NCI-H1105 (cell line): ENCODE measurements at regions not wholly inside any gene's neighbourhood (a gene's known extent, or its start where the extent isn't known, plus 50 kb on each side); places are given as distances from the start of the nearest gene placed in this dataset.
"Not testable (repeated sequence)": the region's sequence is repeated elsewhere in the genome, so short reads cannot be mapped to it uniquely, and the experiment has no call there.

ENCODE experiments used
- DNase-seq: peaks from one replicate; lab custom pipeline; 2025; lab: John Stamatoyannopoulos, UW

DNA sequence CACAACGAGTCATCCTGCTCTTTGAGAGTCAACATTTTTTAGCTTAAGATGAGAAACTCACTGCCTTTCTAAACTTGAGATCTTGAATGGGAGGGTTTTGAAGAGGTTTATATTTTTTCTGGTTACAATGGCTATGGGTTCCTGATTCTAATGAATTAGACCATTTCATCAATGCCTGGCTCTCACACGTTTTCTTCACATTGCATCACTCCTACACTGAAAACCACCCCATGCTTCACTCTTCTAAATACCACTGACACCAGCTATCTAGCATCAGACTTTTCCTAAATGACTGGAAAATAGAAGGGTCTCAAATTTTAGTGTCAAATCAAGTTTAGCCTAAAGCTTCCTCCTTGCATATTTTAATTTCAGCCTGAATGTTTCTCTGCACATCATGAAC is 606.1 kb upstream of the USP24 start:
- DNase-seq = no peak

DNA sequence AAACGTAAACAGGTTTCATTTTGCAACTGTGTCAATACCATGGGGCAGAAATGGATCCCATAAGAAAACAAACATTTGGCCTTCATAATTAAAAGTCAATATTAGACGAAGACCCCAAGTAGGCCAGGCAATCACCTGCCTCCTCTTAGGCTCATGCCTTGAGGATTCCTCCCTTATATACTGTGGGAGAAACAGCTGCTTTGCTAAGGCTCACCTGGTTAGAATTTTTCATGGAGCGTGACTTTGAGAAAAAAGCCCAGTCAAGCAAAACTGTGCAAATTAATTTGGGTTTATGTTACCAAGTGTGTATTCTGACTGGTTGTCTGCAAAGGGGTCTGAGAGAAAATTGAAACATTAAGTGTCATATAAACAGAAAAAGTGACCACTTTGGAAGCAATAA is 605.3 kb upstream of the USP24 start:
- DNase-seq = peak; percentile 91

DNA sequence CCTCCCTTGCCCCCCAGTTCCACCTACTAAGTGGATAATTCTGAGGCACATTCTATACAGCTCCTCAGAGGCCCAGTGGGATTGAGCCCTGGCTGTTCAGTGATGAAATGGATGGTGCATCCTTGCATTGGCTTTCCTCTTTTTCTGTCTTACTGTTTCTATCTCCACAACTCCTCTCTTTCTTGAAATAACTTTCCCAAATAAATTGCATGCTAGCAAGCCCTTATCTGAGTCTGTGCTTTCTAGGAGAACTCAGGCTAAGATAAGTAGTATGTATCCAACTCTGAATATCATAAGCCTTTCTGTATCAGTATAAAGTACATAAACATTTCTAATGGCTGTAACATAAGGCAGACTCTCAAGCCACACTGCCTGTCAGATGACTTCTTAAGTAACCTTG is 603.8 kb upstream of the USP24 start:
- no peak for DNase-seq

DNA sequence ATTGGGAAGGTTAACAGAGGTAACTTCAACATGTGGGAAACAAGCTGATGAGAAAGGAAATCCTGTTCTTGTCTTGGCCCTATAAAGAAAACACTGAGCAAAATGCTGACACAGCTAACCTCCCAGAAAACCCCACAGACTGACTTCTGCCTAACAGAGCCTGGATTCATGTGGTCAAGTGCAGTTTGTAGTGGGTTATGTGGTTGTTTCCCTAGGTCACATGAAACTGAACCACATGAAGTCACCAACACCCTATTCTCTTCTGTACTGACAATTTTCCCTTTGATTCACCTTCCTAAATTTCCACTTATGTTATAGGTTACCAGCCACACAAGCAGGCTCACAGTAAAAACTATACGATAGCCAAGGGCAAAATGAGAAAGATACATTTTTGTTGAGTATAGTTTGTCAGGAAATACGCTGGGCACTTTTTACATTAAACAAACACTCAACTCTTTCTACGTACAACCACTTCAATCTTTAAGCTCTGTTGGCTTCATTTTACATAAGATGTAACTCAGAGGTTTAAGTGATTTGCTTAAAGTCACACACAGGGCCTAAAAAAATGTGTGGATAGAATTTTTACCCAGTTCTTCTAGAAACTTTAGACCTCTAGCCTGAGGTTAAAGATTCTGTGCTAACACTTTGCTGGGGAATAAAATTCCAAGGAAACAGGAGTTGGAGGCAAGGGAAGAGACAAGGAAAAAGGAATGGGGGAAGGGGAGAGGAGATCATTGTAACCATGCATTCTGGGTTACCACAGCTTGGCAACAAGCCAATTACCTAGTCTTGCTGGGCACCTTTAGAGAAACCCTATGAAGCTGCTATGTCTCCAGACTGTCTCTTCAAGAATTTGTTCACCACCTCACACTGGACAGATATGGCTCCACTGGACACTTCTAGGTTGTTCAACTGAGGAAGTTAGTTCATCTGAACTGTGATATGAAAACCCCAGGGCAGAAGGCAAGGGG is 601.6 kb upstream of the USP24 start:
- no peak for DNase-seq

DNA sequence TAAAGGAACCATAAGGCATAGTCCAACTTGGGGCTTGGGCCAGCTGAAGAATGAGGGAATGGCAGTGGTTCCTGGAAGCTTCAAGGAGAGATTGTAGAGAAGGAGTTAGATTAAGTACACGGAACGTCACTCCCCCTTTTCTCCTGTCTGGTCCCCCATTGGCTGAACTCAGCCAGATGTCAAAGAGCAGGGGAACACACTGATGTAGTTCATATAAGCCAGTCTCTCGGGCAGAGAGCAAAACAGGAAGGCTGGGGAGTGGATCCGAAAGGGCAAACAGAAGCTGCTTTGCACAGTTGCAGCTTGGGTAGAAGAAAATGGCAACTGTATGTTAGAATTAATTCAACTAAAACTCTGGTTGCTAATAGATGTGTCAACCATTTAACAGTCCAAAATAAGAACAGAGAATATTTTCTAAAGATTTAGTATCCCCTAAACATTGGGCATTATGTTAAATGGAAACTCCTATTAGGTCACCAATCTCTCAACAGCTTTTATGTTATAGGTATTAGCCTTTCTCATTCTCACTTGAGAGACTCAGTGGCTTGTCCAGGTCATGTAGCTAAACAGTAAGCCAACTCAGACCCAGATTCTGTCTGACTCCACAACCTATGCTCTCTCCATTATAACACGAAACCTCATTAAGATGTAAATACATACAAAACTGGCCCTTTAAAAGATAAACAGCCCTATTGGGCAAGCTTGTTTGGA is 600.7 kb upstream of the USP24 start:
- DNase-seq = no peak

DNA sequence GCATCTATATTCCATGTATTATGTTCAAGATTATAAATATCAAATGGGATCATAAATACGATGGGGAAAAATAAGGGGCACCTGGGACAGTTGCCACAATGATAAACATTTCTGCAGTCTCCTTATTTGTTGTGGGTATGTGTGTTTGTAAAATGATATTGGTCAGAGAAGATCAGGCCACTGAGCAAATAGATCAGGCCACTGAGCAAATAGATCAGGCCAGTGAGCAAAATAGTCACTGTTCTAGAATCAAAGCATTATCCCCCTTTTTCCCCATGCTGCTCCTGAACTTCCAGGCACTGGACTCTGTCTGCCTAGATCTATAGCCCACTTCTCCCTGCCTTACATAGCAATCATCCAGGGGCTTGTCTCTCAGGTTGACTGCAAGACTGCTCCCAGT is 599.8 kb upstream of the USP24 start:
- DNase-seq = no peak

DNA sequence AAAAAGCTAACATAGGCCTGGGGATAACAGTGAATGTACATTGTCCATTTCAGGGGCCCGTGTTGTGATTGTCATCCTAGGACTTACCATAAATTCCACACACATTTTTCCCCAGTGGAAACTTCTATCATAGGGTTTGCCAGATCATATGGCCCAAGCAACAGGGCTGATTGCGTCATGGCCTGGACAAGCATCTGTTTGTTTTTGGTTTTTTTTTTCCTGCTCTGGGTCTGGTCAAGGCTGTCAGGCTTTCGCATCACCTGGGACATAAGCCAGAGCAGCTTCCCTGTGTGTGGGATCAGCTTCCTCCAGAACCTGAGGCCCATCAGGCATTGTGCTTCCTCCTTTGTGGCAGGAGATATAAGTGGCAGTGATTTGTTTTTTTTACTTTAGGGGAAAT is 598.5 kb upstream of the USP24 start:
- DNase-seq = no peak

DNA sequence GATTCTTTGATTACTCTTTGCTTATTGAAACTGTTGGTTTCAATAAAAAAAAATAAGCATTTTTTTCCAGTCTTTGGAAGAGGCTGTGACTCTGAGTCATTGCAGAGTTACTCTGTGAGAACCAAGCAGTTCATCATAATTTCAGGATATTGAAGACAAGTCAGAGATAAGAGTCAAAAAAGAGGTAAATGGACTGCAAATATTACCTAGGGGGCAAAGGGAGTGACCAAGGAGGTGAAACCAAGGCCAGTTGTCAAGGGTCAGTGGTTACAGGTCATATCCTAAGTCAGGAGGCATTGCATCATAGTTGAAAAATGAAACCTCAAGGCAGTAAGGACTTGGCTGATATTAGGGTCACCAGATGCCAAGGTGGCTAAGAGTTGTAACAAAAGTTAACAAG is 597.1 kb upstream of the USP24 start:
- DNase-seq = no peak

DNA sequence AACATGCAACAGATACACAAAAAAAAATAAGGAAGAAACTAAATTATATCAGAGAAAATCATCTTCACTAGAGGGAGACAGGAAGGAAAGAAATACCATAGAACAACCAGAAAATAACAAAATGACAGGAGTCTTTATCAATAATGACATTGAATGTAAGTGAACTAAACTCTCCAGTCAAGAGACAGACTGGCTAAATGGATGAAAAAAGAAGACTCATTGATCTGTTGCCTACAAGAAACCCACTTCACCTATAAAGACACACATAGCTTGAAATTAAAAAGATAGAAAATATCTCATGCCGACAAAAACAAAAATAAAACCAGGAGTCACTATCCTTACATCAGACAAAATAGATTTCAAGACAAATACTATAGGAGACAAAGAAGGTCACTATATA is 593.1 kb upstream of the USP24 start:
- no peak for DNase-seq

DNA sequence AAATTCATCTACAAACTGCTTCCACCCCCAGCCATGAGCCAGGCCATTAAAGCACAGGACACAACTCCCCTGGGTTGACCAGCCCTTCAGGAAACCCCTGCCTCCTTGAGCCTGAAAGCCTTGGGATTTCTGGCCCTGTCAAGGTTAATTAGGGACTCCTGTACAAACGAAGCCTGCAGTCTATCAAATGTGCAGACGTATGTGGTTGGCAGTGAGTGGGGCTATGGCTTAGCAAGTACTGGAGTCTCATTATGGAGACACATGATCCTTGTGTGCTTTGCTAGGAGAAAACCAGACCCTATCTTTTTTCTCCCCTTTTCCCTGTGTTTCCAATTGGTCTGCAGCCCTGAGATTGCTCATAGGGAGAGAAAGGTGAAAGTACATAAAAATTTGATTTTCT is 588.3 kb upstream of the USP24 start:
- no peak for DNase-seq

DNA sequence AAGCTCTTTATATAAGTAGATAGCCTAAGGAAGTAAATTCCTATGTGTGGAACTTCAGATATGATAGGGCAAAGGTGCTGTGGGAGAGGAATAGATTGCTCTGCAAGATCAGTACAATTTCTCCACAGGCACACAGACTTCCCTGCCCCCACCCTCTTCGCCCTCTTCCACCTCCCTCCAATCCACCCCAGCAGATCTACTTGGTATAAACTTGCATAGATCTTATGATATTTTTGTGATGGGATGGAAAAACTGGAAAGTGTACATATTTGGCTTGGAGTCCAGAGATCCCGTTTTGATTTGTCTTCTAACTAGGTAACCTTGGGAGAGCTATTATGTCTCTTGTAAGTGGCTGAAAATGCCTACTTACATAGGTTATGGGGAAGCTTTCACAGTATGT is 586.3 kb upstream of the USP24 start:
- DNase-seq = no peak

DNA sequence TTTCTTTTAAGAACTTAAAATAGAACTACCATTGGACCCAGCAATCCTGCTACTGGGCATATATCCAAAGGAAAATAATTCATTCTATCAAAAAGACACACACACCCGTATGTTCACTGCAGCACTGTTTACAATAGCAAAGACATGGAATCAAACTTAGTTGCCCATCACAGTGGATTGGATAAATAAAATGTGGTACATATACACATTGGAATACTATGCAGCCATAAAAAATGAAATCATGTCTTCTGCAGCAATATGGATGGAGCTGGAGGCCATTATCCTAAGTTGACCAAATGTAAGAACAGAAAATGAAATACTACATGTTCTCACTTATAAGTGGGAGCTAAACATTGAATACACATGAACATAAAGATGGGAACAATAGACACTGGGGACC is 585.3 kb upstream of the USP24 start:
- no peak for DNase-seq

DNA sequence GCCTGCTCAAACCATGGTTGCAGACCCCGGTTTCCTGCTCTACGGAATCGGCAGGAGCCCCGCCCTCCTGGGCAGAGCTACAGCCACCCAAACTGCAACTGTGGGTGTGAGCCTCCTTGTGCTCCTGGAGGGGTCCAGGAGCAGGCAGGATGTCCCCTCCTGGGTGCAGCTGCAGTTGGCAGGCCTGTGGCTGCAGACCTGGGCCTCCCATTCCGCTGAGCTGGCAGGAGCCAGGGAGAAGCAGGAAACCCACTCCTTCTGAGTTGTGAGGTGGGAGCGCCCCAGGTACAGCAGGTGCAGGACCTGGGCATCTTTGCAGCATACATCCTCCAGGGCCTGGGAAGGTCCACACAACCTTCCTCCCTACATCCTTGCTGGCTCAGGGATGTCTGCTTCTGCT is 578.7 kb upstream of the USP24 start:
- no peak for DNase-seq

DNA sequence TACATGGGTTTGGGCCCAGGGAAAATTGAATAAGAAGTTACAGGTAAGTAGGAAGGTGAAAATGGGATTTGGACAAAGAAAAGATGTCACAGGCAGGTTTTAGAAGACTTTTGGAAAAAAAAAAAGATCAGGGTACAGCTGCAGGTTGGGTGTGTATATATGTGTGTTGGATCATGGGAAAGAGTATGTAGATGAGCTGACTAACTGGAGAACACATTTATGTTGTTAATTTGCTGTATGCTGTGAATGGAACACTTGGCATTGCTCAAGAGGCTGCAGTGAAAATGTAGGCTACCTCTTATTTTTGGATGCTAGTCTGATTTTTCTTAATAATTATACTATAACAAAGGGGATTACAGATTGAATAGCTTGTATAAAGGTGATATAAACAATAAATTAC is 577.7 kb upstream of the USP24 start:
- DNase-seq = no peak

DNA sequence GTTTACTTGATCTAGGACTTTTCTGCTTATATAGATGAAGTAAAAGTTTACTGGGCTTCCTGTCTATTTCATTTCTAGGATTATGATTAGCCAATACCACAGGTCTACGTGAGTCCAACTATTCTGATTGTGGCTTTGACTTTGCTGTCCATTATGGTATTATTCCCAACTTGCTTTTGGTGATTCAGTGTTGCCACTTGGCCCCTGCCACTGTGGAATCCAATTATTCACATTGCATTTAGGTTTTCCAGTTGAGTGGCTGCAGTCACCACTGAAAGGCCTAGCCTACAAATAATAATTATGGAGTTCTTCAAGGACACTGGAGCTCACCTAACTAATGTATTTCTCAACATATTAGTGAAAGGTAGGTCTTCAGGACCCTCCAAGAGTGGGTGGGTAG is 574.3 kb upstream of the USP24 start:
- DNase-seq = no peak

DNA sequence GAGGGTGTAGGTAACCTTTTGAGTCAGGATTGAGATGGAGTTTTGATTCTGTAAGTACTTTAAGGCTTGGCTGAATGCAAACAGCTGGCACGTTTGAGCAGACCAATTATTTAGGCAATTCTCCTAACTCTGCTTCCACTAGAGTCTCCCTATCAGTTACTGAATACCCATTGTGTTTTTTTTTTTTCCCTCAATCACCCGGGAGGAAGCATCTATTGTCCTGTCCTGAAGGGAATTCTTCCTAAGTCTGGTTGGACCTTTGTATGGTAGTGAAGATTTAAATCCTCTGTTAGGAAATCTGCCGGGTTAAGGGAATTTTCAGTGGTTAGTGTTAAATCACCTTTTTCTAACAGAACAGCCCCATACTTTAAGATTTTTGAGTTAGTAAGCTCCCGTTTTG is 571.2 kb upstream of the USP24 start:
- DNase-seq = no peak

DNA sequence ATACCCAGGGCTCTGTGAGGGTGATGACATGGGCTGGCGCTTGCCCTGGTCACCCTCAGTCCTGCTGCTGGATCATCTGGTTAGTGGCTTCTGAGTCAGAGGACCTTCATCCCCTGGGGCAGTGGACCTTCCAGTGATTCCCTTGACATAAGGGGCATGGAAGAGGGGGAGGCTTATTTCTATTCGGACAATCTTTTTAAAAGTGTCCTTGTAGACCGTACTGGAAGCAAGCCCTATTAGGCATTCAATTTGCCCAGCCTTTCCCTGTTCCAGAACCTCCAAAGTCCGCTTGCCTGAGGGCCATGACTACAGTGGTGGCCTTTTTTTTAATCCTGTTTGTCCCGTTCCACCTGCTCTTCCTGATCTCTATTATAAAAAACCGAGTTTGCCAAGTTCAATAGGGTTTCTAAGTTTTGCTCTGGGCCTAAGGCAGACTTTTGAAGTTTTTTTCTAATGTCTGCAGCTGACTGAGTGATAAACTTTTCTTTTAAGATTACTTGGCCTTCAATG is 569.8 kb upstream of the USP24 start:
- DNase-seq = not testable (repeated sequence)

DNA sequence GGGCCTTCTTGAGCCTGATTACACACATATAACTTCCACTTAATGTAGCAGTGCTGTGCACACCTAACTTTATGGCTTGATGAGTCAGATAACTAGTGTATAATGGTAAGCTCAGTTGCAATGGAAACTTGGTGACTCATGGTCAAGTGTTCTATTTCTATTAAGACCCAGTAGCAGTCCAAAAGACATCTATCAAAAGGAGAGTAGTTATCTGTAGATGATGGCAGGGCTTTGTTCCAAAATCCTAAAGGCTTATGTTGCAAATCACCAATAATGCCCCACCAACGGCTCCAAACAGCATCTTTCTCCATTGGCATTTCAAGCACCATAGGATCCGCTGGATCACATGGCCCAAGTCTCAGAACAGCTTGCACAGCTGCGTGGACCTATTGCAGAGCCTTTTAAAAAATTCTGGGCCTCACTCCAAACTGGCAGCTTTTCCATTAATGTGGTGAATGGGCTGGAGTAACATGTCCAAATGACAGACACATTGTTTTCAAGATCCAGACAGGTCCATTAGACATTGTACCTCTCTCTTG is 566.8 kb upstream of the USP24 start:
- DNase-seq = no peak

DNA sequence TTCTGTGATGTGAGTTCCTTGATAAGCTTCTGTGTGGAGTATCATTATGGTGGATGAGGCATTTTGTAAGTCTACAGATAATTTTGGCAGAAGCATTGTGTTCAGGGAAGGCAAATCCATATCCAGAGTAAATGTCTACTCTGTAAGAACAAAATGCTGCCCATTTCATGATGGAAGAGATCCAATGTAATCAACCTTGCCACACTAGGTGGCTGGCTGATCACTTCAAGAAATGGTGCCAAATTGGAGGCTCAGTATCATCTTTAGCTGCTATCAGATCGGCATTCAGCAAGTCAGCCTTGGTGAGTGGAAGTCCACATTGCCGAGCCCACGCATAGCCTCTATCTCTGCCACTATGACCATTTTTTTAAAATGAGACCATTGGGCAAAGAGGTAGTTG is 565.8 kb upstream of the USP24 start:
- DNase-seq = no peak

DNA sequence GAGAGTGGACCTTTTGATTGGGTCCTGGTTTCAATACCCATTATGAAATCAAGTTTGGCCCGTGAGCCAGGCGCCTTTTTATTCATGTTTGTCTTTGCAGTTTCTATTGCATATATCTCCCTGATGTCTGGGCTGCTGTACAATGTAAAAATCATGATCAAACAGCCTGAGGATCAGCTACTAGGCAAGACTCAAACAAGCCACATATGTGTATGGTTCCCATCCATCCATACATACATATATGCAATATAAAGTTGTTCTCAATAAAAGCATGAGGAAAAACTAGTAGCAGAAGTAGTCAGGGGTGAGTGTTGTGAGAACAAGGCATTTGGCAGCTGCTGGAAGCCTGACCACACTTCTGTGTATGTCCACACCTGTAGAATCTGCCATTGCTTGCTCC is 562.4 kb upstream of the USP24 start:
- DNase-seq = no peak

DNA sequence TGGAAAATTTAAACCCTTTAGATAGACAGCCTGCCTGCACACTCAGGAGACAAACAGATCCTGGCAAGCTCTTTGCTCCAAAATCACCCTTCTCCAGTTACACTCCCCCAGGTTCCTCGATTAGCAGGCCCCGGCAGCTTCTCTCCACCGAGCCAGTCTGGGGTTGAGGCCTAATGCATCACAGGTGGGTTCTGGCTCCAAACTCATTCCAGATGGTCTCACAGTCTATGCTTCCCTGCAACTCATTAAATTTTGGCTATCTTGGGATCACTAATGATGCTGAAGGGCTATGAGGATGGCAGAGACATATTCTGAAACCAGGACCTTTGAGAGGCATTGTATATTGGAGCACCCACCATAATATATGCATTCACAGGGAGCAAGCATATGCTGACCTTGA is 559.8 kb upstream of the USP24 start:
- no peak for DNase-seq

DNA sequence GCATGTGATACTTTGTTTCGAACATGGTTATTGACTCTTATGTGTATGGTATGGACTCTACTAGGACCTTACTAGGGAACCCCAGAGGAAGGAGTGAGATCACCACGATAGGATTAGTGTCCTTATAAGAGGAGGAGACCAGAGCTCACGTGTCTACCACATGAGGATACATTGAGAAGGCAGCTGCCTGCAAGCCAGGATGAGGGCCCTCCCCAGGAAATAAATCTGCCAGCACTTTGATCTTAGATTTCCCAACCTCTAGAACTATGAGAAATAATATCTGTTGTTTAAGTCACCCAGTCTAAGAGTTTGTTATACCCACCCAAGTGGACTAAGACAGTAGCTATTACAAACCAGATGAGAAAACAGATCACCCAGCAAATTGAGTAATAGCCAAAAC is 559.3 kb upstream of the USP24 start:
- DNase-seq = no peak
